ENCODE measurements at regions not wholly inside any gene's neighbourhood (a gene's known extent, or its start where the extent isn't known, plus 50 kb on each side); places are given as distances from the start of the nearest gene placed in this dataset.

GRCh38 chr4:151960449-151961230 lies 199.8 kb upstream of the GATB start:
- TF ChIP-seq CTCF (conservative IDR thresholded peaks at IDR 0.05), result no peak
- H3K27ac ChIP-seq, result no peak overlapping the region

- TF ChIP-seq CTCF (conservative IDR thresholded peaks at IDR 0.05), result no peak
- H3K27ac ChIP-seq, result no peak overlapping the region
Observed at GRCh38 chr4:151957153-151957552, 196.3 kb upstream of the GATB start.

GRCh38 chr4:151955721-151956380 lies 195.0 kb upstream of the GATB start:
- TF ChIP-seq CTCF (conservative IDR thresholded peaks at IDR 0.05), result no peak
- H3K27ac ChIP-seq, result no peak overlapping the region

GRCh38 chr4:151953795-151954372 lies 193.1 kb upstream of the GATB start:
- H3K27ac ChIP-seq, result no peak overlapping the region
- no peak for TF ChIP-seq CTCF (conservative IDR thresholded peaks at IDR 0.05)

GRCh38 chr4:151953312-151953711 lies 192.5 kb upstream of the GATB start:
- TF ChIP-seq CTCF (conservative IDR thresholded peaks at IDR 0.05), result no peak
- no peak overlapping the region for H3K27ac ChIP-seq

GRCh38 chr4:151952711-151953254 lies 192.0 kb upstream of the GATB start:
- no peak for TF ChIP-seq CTCF (conservative IDR thresholded peaks at IDR 0.05)
- H3K27ac ChIP-seq, result no peak overlapping the region

GRCh38 chr4:151952137-151952536 lies 191.3 kb upstream of the GATB start:
- H3K27ac ChIP-seq, result no peak overlapping the region
- no peak for TF ChIP-seq CTCF (conservative IDR thresholded peaks at IDR 0.05)
